ENCODE measurements at regions not wholly inside any gene's neighbourhood (a gene's known extent, or its start where the extent isn't known, plus 50 kb on each side); places are given as distances from the start of the nearest gene placed in this dataset.

- Histone ChIP-seq H3K27me3 (ENCODE audit: control insufficient read depth in 2 of 2, insufficient read depth in 2 of 2, low read length in 2 of 2) (no peaks in the 10 kb centered on the region), H3K79me2 (ENCODE audit: control insufficient read depth, insufficient read depth, low read length) (no peaks in the 10 kb centered on the region), H3K9ac (ENCODE audit: insufficient read depth in 1 of 2, low read depth in 2 of 2, low read length in 2 of 2) (no peak overlapping the region), H3K4me1 (replicated peaks in 1 of 2; ENCODE audit: control insufficient read depth in 2 of 2, insufficient read depth in 2 of 2, low read length in 2 of 2) (no peaks in the 10 kb centered on the region), H3K4me3 (no peak overlapping the region), H3K4me2 (ENCODE audit: insufficient read depth, low read length) (no peak overlapping the region), H4K20me1 (replicated peaks; ENCODE audit: control insufficient read depth, insufficient read depth, low read length) (no peaks in the 10 kb centered on the region), H3K27ac (ENCODE audit: extremely low read depth, low read depth, low read length) (no peak overlapping the region), H3K9me3 (replicated peaks; ENCODE audit: control insufficient read depth, insufficient read depth, low read depth, low read length) (no peaks in the 10 kb centered on the region), H2AFZ (ENCODE audit: low read depth, low read length) (no peak overlapping the region), H3K9me1 (ENCODE audit: control insufficient read depth, insufficient read depth, low read length) (no peaks in the 10 kb centered on the region), H3K36me3 (ENCODE audit: control insufficient read depth, insufficient read depth, low read length) (no peaks in the 10 kb centered on the region)
- DNase-seq (ENCODE audit: extremely low read depth in 1 of 4, low spot score in 3 of 4) = no peak
- no peak for FAIRE-seq
- in situ Hi-C loops (cut with MboI) = no loop called here
- no peak for ATAC-seq
- TF ChIP-seq CREB3L1 (IDR thresholded peaks at IDR 0.05; ENCODE audit: borderline replicate concordance, low read depth) (no peak), ETV1 (tag; conservative IDR thresholded peaks at IDR 0.05; ENCODE audit: low read depth) (no peak), XRCC5 (IDR thresholded peaks at IDR 0.05; ENCODE audit: low read depth, low read length) (no peak), DPF2 (IDR thresholded peaks at IDR 0.05) (no peak), SIN3B (IDR thresholded peaks at IDR 0.05; ENCODE audit: low read depth) (no peak), YY1 (IDR thresholded peaks at IDR 0.05; ENCODE audit: borderline replicate concordance in 1 of 3, control insufficient read depth in 1 of 3, extremely low read depth in 1 of 3, insufficient read depth in 3 of 3, insufficient read length in 1 of 3, insufficient replicate concordance in 2 of 3, low read depth in 1 of 3, low read length in 2 of 3) (no peak), ZNF561 (CRISPR knock-in tag; conservative IDR thresholded peaks at IDR 0.05) (no peak), ZNF75A (CRISPR knock-in tag; IDR thresholded peaks at IDR 0.05) (no peak), ZNF121 (CRISPR knock-in tag; conservative IDR thresholded peaks at IDR 0.05) (no peak), U2AF1 (optimal IDR thresholded peaks at IDR 0.05; ENCODE audit: low read depth, low read length) (no peak), RBM22 (IDR thresholded peaks at IDR 0.05; ENCODE audit: low read depth, low read length, poor library complexity, severe bottlenecking) (no peak), THRAP3 (IDR thresholded peaks at IDR 0.05; ENCODE audit: borderline replicate concordance) (no peak), MECOM (CRISPR knock-in tag; IDR thresholded peaks at IDR 0.05) (no peak), ZSCAN32 (CRISPR knock-in tag; IDR thresholded peaks at IDR 0.05) (no peak), PTTG1 (tag; IDR thresholded peaks at IDR 0.05; ENCODE audit: low read depth) (no peak), ARHGAP35 (IDR thresholded peaks at IDR 0.05; ENCODE audit: partially characterized antibody) (no peak)
- ChIA-PET POLR2A (no interaction called here), CTCF (ENCODE audit: low intra/inter-chr PET ratio) (no interaction called here)
- intact Hi-C loops (cut with micrococcal nuclease) = no loop called here
- no TSS peak for BruUV-seq (replicated peaks)
Measured at GRCh38 chr3:82293867-82294266, 532.4 kb upstream of the GBE1 start.
